MM.1S (cell line): ENCODE measurements at regions not wholly inside any gene's neighbourhood (a gene's known extent, or its start where the extent isn't known, plus 50 kb on each side); places are given as distances from the start of the nearest gene placed in this dataset.

ENCODE experiments used
- CTCF ChIP-seq: fragments of 300-600 bp; sonication (generic); IDR thresholded peaks from 2 replicates; pipeline ENCODE4 v1.5.1; 2016; ENCODE audit warnings: antibody characterized with exemption, low read length, mixed read lengths
- EZH2 ChIP-seq: fragments of 300-600 bp; sonication (generic); optimal IDR thresholded peaks from 2 replicates; pipeline ENCODE3; 2017; ENCODE audit warnings: low read depth, mild to moderate bottlenecking, antibody characterized with exemption, low read length, mixed read lengths
- EZH2phosphoT487 ChIP-seq: fragments of 300-600 bp; sonication (generic); IDR thresholded peaks from 2 replicates; pipeline ENCODE4 v1.6.1; 2018; ENCODE audit warnings: antibody characterized with exemption, low read length

- no peak for TF ChIP-seq CTCF
- TF ChIP-seq EZH2, result no peak
- TF ChIP-seq EZH2phosphoT487, result no peak
Measured at GRCh38 chr1:65021795-65022194, 55.4 kb upstream of the JAK1 start.
